B cell (primary cell): ENCODE measurements at regions not wholly inside any gene's neighbourhood (a gene's known extent, or its start where the extent isn't known, plus 50 kb on each side); places are given as distances from the start of the nearest gene placed in this dataset.
"Not testable (repeated sequence)": the region's sequence is repeated elsewhere in the genome, so short reads cannot be mapped to it uniquely, and the experiment has no call there.

ENCODE experiments used
- ATAC-seq: fragments of 200-7000 bp; cut with Tn5 transposase; one replicate; pipeline ENCODE4 v1.10.0; 2021; ENCODE audit warnings: low read depth, mild to moderate bottlenecking, moderate number of reproducible peaks, moderate library complexity
- CTCF ChIA-PET: fragments of 350-600 bp; sonication (Branson Sonifier 250); formaldehyde crosslinking; loops from one replicate; lab custom pipeline; 2021; ENCODE audit warnings: antibody characterized with exemption, inconsistent platforms; lab: Charles Lee
- POLR2A ChIA-PET: fragments of 350-600 bp; sonication (Branson Sonifier 250); formaldehyde crosslinking; loops from one replicate; lab custom pipeline; 2021; ENCODE audit warnings: antibody characterized with exemption; lab: Charles Lee
- DNase-seq: peaks from one replicate; pipeline ENCODE4 v3.0.0; 2013
- H2AFZ ChIP-seq: 2 replicates; pipeline ENCODE4 v1.6.1; 2012; ENCODE audit warnings: mild to moderate bottlenecking, low read depth, low read length; ENCODE audit not compliant: insufficient read depth, poor library complexity, severe bottlenecking
- H3K27ac ChIP-seq, 2 donors: 1 replicate in 1 of 2; 2 replicates in 1 of 2; pipeline ENCODE4 v1.5.1; 2012 to 2013; ENCODE audit warnings: low read length in 2 of 2, mild to moderate bottlenecking in 2 of 2, moderate library complexity in 1 of 2
- H3K27me3 ChIP-seq, 4 experiments: fragments of 200-600 bp in 1 of 4; sonication (generic) in 1 of 4; replicated peaks in 1 of 4; 1 replicate in 2 of 4; 2 replicates in 2 of 4; pipeline versions ENCODE4 v1.6.1 to v1.7.0; 2013 to 2016; ENCODE audit warnings: low read length in 3 of 4, mild to moderate bottlenecking in 2 of 4, mixed read lengths in 1 of 4, moderate library complexity in 1 of 4; ENCODE audit not compliant: insufficient read depth in 4 of 4, control insufficient read depth in 3 of 4; ENCODE audit errors: control extremely low read depth in 1 of 4
- H3K36me3 ChIP-seq, 2 experiments: replicated peaks in 1 of 2; 1 replicate in 1 of 2; 2 replicates in 1 of 2; pipeline versions ENCODE4 v1.6.1 to v1.7.1; 2013; ENCODE audit warnings: low read length in 1 of 2; ENCODE audit not compliant: insufficient read depth in 2 of 2, control insufficient read depth in 1 of 2; ENCODE audit errors: control extremely low read depth in 1 of 2, extremely low read depth in 1 of 2
- H3K4me1 ChIP-seq, 2 donors: fragments of 200-600 bp in 1 of 2; sonication (generic) in 1 of 2; 1 replicate in 1 of 2; 2 replicates in 1 of 2; pipeline versions ENCODE4 v1.5.1 to v1.6.1; 2013 to 2017; ENCODE audit warnings: low read length in 2 of 2; ENCODE audit not compliant: control insufficient read depth in 2 of 2, insufficient read depth in 2 of 2
- H3K4me2 ChIP-seq: replicated peaks from 2 replicates; pipeline ENCODE3; 2012; ENCODE audit warnings: mild to moderate bottlenecking, low read depth, low read length; ENCODE audit not compliant: poor library complexity, severe bottlenecking
- H3K4me3 ChIP-seq, 5 experiments: fragments of 200-600 bp in 1 of 5; sonication (generic) in 1 of 5; 1 replicate in 3 of 5; 2 replicates in 2 of 5; pipeline versions ENCODE4 v1.5.1 to v1.7.0; 2011 to 2016; ENCODE audit warnings: low read length in 4 of 5, mild to moderate bottlenecking in 4 of 5, low read depth in 2 of 5, control low read depth in 1 of 5, moderate library complexity in 1 of 5; ENCODE audit not compliant: insufficient read depth in 1 of 5; ENCODE audit errors: control extremely low read depth in 1 of 5, extremely low read depth in 1 of 5
- H3K79me2 ChIP-seq: fragments of 200-600 bp; sonication (generic); one replicate; pipeline ENCODE4 v1.6.0; 2016; ENCODE audit warnings: low read length; ENCODE audit not compliant: control insufficient read depth, insufficient read depth
- H3K9ac ChIP-seq: fragments of 200-600 bp; sonication (generic); 2 replicates; pipeline ENCODE4 v1.6.1; 2017; ENCODE audit warnings: mild to moderate bottlenecking, low read length, moderate library complexity
- H3K9me3 ChIP-seq, 3 donors: one replicate each; pipeline versions ENCODE4 v1.6.1 to v1.7.1; 2013; ENCODE audit warnings: low read length in 2 of 3; ENCODE audit not compliant: control insufficient read depth in 2 of 3, insufficient read depth in 1 of 3; ENCODE audit errors: control extremely low read depth in 1 of 3
- H4K20me1 ChIP-seq: 2 replicates; pipeline ENCODE4 v1.6.0; 2012; ENCODE audit warnings: mild to moderate bottlenecking, low read length; ENCODE audit not compliant: insufficient read depth, control insufficient read depth, poor library complexity, severe bottlenecking
- H3K27ac Mint-ChIP-seq: one replicate; pipeline ENCODE4 v1.8.0; 2021; ENCODE audit warnings: mixed read lengths
- H3K27me3 Mint-ChIP-seq: one replicate; pipeline ENCODE4 v1.8.0; 2021; ENCODE audit warnings: mixed read lengths
- H3K4me1 Mint-ChIP-seq: one replicate; pipeline ENCODE4 v1.8.0; 2021; ENCODE audit warnings: mixed read lengths
- H3K4me3 Mint-ChIP-seq: one replicate; pipeline ENCODE4 v1.8.0; 2021; ENCODE audit warnings: mixed read lengths
- H3K9me3 Mint-ChIP-seq: one replicate; pipeline ENCODE4 v1.8.0; 2022; ENCODE audit warnings: mixed read lengths; ENCODE audit not compliant: insufficient read depth
- WGBS: methylation state at CpG from one replicate; pipeline ENCODE4 v1.1.5; 2013; ENCODE audit warnings: missing lambda C conversion rate; ENCODE audit not compliant: insufficient coverage; 5-methylcytosine and 5-hydroxymethylcytosine counted together
- intact Hi-C: fragments of 100-400 bp; cut with micrococcal nuclease; formaldehyde crosslinking; loops from one replicate; pipeline ENCODE4 v1.10.0; 2022

DNA sequence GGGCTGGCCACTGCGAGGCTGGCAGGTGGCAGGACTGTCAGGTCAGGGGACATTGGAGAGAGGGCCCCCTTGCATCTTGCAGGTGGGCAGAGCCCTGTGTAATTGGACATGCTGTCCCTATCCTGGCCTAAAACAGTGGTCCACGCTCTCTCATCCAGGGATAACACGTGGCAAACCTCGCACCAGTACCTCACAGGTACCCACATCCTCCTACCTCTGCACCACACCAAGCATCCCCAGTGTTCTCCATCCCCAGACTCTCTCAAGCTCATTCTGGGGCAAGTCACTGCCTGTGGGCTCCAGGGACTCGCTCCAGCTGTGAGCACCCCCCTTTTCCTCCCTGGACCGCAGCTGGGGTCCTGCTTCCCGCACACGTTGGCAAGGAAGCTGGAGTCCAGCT lies 212.3 kb upstream of the LRRC61 start:
- H3K27me3 ChIP-seq, H4K20me1 ChIP-seq, H3K36me3 ChIP-seq, H3K4me1 ChIP-seq, DNase-seq, ATAC-seq, H2AFZ ChIP-seq, H3K9ac ChIP-seq, H3K27ac Mint-ChIP-seq, H3K9me3 Mint-ChIP-seq, H3K4me2 ChIP-seq, POLR2A ChIA-PET, H3K9me3 ChIP-seq, H3K4me3 ChIP-seq, H3K27ac ChIP-seq, CTCF ChIA-PET, H3K4me1 Mint-ChIP-seq, H3K4me3 Mint-ChIP-seq, intact Hi-C loops, H3K79me2 ChIP-seq: not testable (repeated sequence)
- WGBS, result 90% methylated on average over 2 of the region's 8 CpGs
- peaks cover 12% of the 10 kb centered on the region for H3K27me3 Mint-ChIP-seq

DNA sequence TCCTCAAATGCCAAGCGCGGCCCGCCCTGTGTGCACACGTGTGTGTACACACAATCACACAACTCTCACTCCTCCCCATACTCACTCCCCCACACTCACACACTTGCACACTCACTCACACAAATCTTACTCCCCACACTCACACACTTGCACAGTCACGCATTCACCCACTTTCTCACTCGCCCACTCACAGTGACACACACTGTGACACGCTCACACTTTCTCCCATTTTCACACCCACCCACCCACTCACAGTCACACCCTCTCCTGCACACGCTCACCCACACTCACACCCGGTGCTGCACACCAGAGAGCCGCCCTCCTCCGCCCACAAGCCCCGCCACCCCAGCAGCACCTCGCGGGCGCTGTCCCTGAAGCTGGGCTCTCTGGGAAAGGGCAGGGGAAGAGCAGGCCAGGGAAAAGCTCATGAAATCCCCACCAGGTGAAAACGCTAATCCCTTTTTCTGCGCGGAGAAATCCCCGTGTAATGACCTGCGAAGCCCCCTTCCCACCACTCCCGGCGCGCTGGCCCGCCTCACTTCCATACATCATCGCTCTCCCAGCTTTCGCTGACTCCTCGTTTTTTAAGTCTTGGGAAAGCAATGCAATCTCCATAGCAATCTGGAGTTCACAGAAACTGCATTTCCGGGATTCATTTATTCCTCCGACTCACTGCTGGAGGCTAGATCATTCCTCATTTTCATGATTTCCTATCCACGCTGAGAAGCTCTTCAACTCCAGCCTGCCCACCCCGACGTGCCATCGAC lies 211.6 kb upstream of the LRRC61 start:
- H3K79me2 ChIP-seq, H3K9ac ChIP-seq, H3K4me3 Mint-ChIP-seq, H3K9me3 Mint-ChIP-seq, H3K27ac ChIP-seq, H3K9me3 ChIP-seq, H4K20me1 ChIP-seq, POLR2A ChIA-PET, H3K27ac Mint-ChIP-seq, H3K4me1 ChIP-seq, H2AFZ ChIP-seq, H3K4me1 Mint-ChIP-seq, ATAC-seq, intact Hi-C loops, DNase-seq, H3K4me2 ChIP-seq, H3K4me3 ChIP-seq, H3K36me3 ChIP-seq, CTCF ChIA-PET, H3K27me3 ChIP-seq: not testable (repeated sequence)
- peaks cover 12% of the 10 kb centered on the region for H3K27me3 Mint-ChIP-seq
- WGBS, result 74% methylated on average over 5 of the region's 33 CpGs

DNA sequence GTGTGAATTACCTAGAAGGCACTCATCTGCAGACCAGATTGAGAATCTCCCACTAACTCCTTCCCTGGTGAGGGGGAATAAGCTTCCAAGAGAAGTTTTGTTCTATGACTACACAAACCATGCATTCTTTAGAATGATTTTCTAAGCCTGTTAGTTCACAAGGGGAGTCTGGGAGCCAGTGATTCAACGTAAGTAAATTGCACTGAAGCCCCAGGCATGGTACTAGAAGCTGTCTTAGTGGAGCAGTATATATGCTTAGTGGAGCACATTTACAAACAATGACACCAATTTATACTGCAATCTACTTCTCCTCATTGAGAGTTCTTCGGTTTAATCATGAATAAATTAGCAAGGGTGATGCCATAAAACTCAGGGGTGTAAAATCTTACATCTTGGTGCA lies 209.9 kb upstream of the LRRC61 start:
- H3K4me3 ChIP-seq, intact Hi-C loops, H3K4me1 Mint-ChIP-seq, H2AFZ ChIP-seq, ATAC-seq, H3K4me3 Mint-ChIP-seq, H3K27ac ChIP-seq, DNase-seq, H3K9me3 ChIP-seq, CTCF ChIA-PET, H3K27ac Mint-ChIP-seq, H3K9ac ChIP-seq, H4K20me1 ChIP-seq, H3K79me2 ChIP-seq, POLR2A ChIA-PET, H3K9me3 Mint-ChIP-seq, H3K4me1 ChIP-seq, H3K4me2 ChIP-seq, H3K36me3 ChIP-seq, H3K27me3 ChIP-seq: not testable (repeated sequence)
- H3K27me3 Mint-ChIP-seq, result peaks cover 12% of the 10 kb centered on the region
- WGBS, result no CpG with 5 or more reads among the region's 2 CpGs

DNA sequence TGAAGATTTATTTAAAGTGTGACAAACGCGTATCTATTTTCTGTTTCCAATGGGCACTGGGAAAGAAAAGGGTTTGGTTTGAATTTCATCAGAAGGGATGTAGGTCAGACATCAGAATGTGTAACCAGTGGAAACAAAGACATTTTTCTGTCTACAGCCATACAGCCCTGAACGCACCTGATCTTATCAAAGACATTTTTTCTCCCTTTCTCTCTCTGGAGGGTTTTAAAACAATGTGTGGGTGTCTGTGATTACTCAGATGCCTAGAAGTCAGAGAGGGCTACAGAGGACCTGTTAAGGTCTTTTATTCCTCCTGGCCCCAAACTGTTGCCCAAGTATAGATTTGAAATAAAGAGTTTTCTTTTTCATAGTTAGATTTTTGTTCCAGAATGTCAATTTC lies 208.6 kb upstream of the LRRC61 start:
- WGBS, result 83% methylated on average over 2 of the region's 3 CpGs
- H3K27me3 Mint-ChIP-seq, result peaks cover 12% of the 10 kb centered on the region
- DNase-seq, H3K4me2 ChIP-seq, H3K27ac Mint-ChIP-seq, H3K27me3 ChIP-seq, ATAC-seq, H3K27ac ChIP-seq, H3K4me3 ChIP-seq, H3K9ac ChIP-seq, intact Hi-C loops, H3K4me1 ChIP-seq, H3K79me2 ChIP-seq, POLR2A ChIA-PET, H3K4me3 Mint-ChIP-seq, H4K20me1 ChIP-seq, H3K9me3 ChIP-seq, CTCF ChIA-PET, H2AFZ ChIP-seq, H3K9me3 Mint-ChIP-seq, H3K36me3 ChIP-seq, H3K4me1 Mint-ChIP-seq: not testable (repeated sequence)
